NCI-H748 (cell line): ENCODE measurements at regions not wholly inside any gene's neighbourhood (a gene's known extent, or its start where the extent isn't known, plus 50 kb on each side); places are given as distances from the start of the nearest gene placed in this dataset.

Experiments
- DNase-seq: peaks from one replicate; lab custom pipeline; 2025; ENCODE audit not compliant: unreplicated experiment; lab: John Stamatoyannopoulos, UW

GRCh38 chr12:114302606-114303315 lies 103.2 kb downstream of the TBX5 start:
- DNase-seq: no peak

- DNase-seq: no peak
Observed at GRCh38 chr12:114302117-114302516, 103.8 kb downstream of the TBX5 start.

- DNase-seq: no peak
Observed at GRCh38 chr12:114294303-114294685, 111.7 kb downstream of the TBX5 start.

GRCh38 chr12:114293571-114294302 lies 112.2 kb downstream of the TBX5 start:
- DNase-seq: no peak

- DNase-seq: no peak
Observed at GRCh38 chr12:114293073-114293472, 112.9 kb downstream of the TBX5 start.

GRCh38 chr12:114291389-114292060 lies 114.4 kb downstream of the TBX5 start:
- no peak for DNase-seq

GRCh38 chr12:114287821-114288525 lies 118.0 kb downstream of the TBX5 start:
- DNase-seq: no peak

GRCh38 chr12:114286145-114286544 lies 119.8 kb downstream of the TBX5 start:
- DNase-seq: no peak

GRCh38 chr12:114285554-114285953 lies 120.4 kb downstream of the TBX5 start:
- DNase-seq: no peak

- DNase-seq: no peak
Observed at GRCh38 chr12:114284041-114284440, 121.9 kb downstream of the TBX5 start.

- no peak for DNase-seq
Observed at GRCh38 chr12:114275932-114276785, 129.8 kb downstream of the TBX5 start.

GRCh38 chr12:114275086-114275485 lies 130.9 kb downstream of the TBX5 start:
- no peak for DNase-seq

GRCh38 chr12:114274131-114274530 lies 131.8 kb downstream of the TBX5 start:
- DNase-seq: no peak

- DNase-seq: no peak
Observed at GRCh38 chr12:114272605-114273004, 133.3 kb downstream of the TBX5 start.

GRCh38 chr12:114272071-114272470 lies 133.9 kb downstream of the TBX5 start:
- peak; percentile 68 for DNase-seq

- peak; percentile 60 for DNase-seq
Observed at GRCh38 chr12:114269153-114269552, 136.8 kb downstream of the TBX5 start.

GRCh38 chr12:114266536-114266935 lies 139.4 kb downstream of the TBX5 start:
- DNase-seq: no peak

GRCh38 chr12:114265036-114265435 lies 140.9 kb downstream of the TBX5 start:
- DNase-seq: no peak

GRCh38 chr12:114263056-114263805 lies 142.7 kb downstream of the TBX5 start:
- no peak for DNase-seq

GRCh38 chr12:114257687-114258086 lies 148.3 kb downstream of the TBX5 start:
- DNase-seq: no peak
